Activated CD4-positive, alpha-beta T cell treated with anti-CD3 and anti-CD28 coated beads, Interleukin-2, amount 50 U/mL, for 48 hours (primary cell): ENCODE measurements at regions not wholly inside any gene's neighbourhood (a gene's known extent, or its start where the extent isn't known, plus 50 kb on each side); places are given as distances from the start of the nearest gene placed in this dataset.

ENCODE experiments used
- DNase-seq, 2 experiments: peaks; one replicate each; pipeline ENCODE4 v3.0.0-alpha.2; 2020

- DNase-seq = no peak
These were observed 491.0 kb upstream of the CLINT1 start for GRCh38 chr5:158349987-158350386.

- no peak for DNase-seq
These were observed 485.4 kb upstream of the CLINT1 start for GRCh38 chr5:158344376-158344775.

GRCh38 chr5:158340608-158341007, 481.7 kb upstream of the CLINT1 start:
- no peak for DNase-seq

- DNase-seq = no peak
These were observed 467.3 kb upstream of the CLINT1 start for GRCh38 chr5:158326256-158326655.

- DNase-seq = no peak
These were observed 465.3 kb upstream of the CLINT1 start for GRCh38 chr5:158324236-158324635.

GRCh38 chr5:158322620-158323019, 463.7 kb upstream of the CLINT1 start:
- no peak for DNase-seq

- DNase-seq = no peak
These were observed 462.0 kb upstream of the CLINT1 start for GRCh38 chr5:158320934-158321333.

GRCh38 chr5:158320178-158320674, 461.3 kb upstream of the CLINT1 start:
- DNase-seq = no peak

- no peak for DNase-seq
These were observed 458.6 kb upstream of the CLINT1 start for GRCh38 chr5:158317507-158317906.

GRCh38 chr5:158313733-158314464, 455.0 kb upstream of the CLINT1 start:
- DNase-seq = no peak

- no peak for DNase-seq
These were observed 454.2 kb upstream of the CLINT1 start for GRCh38 chr5:158313027-158313732.

- DNase-seq = no peak
These were observed 450.3 kb upstream of the CLINT1 start for GRCh38 chr5:158309088-158309807.

- DNase-seq = no peak
These were observed 449.6 kb upstream of the CLINT1 start for GRCh38 chr5:158308429-158309025.

GRCh38 chr5:158305861-158306260, 446.9 kb upstream of the CLINT1 start:
- DNase-seq = no peak

GRCh38 chr5:158304607-158305006, 445.7 kb upstream of the CLINT1 start:
- no peak for DNase-seq

- DNase-seq = no peak
These were observed 444.9 kb upstream of the CLINT1 start for GRCh38 chr5:158303883-158304282.

GRCh38 chr5:158303275-158303674, 444.3 kb upstream of the CLINT1 start:
- DNase-seq = no peak

GRCh38 chr5:158302029-158302428, 443.1 kb upstream of the CLINT1 start:
- no peak for DNase-seq

GRCh38 chr5:158301186-158301585, 442.2 kb upstream of the CLINT1 start:
- DNase-seq = no peak

GRCh38 chr5:158300256-158300655, 441.3 kb upstream of the CLINT1 start:
- DNase-seq = no peak

GRCh38 chr5:158297002-158297527, 438.1 kb upstream of the CLINT1 start:
- no peak for DNase-seq

- DNase-seq = no peak
These were observed 435.8 kb upstream of the CLINT1 start for GRCh38 chr5:158294701-158295100.

GRCh38 chr5:158292981-158293380, 434.0 kb upstream of the CLINT1 start:
- no peak for DNase-seq
